Forelimb muscle (tissue), 1 donor: ENCODE measurements at regions not wholly inside any gene's neighbourhood (a gene's known extent, or its start where the extent isn't known, plus 50 kb on each side); places are given as distances from the start of the nearest gene placed in this dataset.
"Not testable (repeated sequence)": the region's sequence is repeated elsewhere in the genome, so short reads cannot be mapped to it uniquely, and the experiment has no call there.

Experiments used
- DNase-seq: peaks from one replicate; pipeline ENCODE4 v3.0.0-alpha.2; 2013; ENCODE audit warnings: low read depth

DNA sequence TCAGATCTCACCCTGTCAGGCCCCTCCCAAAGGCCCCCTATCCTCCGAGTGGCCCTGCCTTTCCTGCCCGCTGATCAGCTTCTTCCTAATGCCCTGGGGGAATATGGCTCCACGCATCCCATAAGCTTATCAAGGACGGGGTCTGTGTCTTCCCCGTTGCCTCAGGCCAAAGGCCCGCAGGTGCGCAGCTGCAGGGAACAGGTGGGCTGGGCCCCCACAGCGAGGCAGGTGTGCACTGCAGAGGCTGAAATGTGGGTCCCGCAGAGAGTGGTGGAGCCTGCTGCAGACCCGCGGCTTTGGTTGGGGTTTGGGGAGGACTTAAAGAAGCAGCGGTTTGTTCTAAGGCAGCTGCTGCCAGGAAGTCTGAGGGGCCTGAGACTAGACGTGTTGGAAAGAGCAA, 220.8 kb upstream of the TCERG1L start:
- no peak for DNase-seq

- DNase-seq, result no peak
Observed at GRCh38 chr10:131532745-131533341, 221.3 kb upstream of the TCERG1L start.

DNA sequence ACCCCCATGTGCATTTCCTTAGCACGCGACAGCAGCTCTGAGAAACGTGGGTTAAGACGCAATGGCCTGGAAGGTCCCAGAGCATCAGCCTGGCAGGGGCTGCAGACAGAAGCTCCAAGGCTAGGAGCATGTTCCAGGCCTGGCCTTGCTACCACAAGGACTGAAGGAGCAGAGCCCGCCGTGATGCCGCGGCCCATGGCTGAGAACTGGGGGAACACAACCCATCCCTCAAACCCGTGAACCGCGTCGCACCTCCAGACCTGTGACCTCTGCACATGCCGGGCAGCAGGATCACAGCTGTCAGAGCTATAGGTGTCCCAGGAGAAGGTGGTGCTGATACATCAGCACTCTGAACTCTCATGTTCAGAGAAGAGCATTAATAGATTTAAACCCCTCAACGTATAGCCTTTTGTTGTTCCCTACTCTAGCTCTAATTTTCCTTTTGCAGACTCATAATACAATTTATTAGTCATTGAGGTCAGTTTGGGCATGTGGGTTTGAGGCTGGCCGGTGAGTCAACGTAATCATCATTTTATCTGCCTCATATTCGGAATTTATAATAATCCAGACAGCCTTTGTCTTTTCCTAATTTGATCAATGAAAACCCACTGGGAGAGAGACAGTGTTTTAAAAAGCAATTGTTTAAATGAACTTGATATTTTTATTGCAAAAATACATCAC, 222.5 kb upstream of the TCERG1L start:
- DNase-seq, result no peak

DNA sequence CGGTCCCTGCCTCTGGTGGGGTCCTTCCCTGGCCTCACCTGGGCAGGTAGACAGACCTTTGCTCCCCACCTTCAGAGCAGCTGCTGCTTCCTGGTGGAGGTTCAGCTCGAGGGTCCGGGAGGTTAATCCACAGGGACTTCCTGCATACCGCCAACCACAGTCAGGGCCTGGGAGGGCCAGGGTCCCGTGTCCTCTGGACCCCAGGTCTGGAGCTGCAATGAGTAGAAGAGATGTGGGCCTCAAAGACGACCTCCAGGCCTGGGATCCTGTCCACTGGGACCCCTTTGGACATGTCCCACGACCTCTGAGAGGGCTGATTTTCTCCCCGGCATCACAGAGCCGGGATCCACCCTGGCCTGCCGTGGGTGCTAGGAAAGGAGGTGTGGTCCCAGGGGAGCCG, 223.3 kb upstream of the TCERG1L start:
- no peak for DNase-seq

GRCh38 chr10:131536676-131537075, 225.2 kb upstream of the TCERG1L start:
- no peak for DNase-seq

- peak; percentile 68 for DNase-seq
Observed at GRCh38 chr10:131537281-131537680, 225.8 kb upstream of the TCERG1L start.

DNA sequence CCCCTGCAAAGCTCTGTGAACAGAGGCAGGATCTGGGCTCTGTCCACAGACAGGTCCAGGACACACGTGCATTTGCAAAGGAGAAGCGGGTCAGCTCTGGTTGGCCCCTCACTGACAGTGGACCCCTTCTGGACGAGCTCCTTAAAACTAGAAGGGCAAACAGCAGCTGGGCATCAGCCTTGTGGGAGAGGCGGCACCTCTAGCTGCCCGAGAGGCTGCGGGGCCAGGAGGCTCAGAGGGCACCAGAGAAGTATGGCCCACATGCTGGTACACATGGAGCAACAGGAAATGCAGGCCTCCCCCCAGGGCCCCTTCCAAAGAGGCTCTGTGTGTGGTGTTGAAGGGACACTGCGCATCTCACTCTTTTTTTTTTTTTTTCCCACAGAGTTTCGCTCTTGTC, 233.0 kb upstream of the TCERG1L start:
- DNase-seq, result no peak

DNA sequence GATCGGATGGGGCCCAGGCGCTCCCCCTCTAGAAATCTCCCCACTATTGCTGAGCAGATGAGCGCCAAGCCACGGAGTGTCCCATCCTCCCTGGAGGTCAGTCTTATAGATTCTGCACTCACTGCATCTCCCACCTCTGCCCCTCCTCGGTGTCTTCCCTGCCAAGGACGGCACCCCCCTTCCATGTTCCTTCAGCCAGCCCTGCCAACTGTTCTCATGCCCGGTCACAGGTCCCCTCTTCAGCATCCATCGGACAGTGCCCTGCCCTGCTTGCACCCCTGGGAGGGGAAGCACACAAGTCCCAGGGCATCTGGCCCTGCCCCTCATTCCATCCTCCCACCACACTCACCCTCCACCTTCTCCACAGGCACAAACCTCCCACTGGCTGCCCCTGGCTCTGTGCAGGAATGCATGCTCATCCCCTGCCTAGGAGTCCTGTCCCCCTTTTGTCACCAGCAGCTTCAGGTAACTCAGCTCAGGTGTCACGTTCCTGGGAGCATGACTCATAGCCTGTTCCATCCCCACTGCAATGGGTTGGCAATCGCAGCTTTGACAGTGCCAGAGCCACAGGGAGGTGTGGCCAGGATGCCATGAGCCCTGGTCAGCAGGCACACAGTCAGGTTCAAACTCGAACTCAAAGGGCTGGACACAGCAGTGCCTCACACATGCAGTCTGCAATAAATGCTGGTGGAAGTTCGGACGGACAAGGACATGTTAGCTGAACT, 234.7 kb upstream of the TCERG1L start:
- no peak for DNase-seq

- no peak for DNase-seq
Observed at GRCh38 chr10:131547129-131547799, 235.7 kb upstream of the TCERG1L start.

- no peak for DNase-seq
Observed at GRCh38 chr10:131548176-131548575, 236.7 kb upstream of the TCERG1L start.

GRCh38 chr10:131549116-131549515, 237.6 kb upstream of the TCERG1L start:
- DNase-seq, result no peak

- no peak for DNase-seq
Observed at GRCh38 chr10:131553121-131553520, 241.6 kb upstream of the TCERG1L start.

DNA sequence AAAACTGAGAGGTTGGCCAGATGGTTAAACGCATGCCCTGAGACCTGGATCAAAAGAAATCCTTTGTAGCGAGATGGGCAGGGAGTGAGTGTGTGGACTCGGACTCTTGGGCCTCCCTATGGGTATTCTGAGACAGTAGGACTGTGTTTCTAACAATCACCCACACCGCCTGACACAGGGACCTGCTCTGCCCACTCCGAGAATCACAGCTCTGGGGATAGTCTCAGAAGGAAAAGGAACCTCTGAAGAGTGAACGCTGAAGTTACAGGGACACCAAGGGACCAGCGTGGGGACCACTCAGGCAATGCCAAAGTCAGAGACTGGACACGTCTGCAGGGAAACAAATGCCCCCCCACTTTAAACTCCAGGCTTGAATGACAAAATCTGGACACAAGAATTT, 242.1 kb upstream of the TCERG1L start:
- DNase-seq, result no peak

- DNase-seq, result no peak
Observed at GRCh38 chr10:131554821-131555220, 243.3 kb upstream of the TCERG1L start.

DNA sequence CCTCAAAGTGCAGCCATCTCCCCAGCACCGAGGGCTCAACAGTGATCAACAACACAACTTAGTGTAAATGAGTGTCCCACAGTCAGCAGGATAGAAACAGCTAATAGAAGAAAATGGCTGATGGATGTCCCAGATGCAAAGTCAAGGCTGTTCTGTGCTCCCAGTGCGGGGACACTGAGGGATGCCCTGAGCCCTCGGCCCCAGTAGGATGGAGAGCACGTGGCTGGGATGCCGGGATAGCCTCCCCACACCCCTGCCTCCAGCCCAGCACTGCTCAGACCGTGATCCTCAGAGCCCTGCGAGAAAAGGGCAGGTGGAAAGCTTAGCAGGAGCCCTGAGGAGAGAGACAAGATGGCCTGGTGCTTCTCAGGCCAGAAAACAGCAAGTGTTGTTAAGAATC, 243.9 kb upstream of the TCERG1L start:
- DNase-seq, result no peak

DNA sequence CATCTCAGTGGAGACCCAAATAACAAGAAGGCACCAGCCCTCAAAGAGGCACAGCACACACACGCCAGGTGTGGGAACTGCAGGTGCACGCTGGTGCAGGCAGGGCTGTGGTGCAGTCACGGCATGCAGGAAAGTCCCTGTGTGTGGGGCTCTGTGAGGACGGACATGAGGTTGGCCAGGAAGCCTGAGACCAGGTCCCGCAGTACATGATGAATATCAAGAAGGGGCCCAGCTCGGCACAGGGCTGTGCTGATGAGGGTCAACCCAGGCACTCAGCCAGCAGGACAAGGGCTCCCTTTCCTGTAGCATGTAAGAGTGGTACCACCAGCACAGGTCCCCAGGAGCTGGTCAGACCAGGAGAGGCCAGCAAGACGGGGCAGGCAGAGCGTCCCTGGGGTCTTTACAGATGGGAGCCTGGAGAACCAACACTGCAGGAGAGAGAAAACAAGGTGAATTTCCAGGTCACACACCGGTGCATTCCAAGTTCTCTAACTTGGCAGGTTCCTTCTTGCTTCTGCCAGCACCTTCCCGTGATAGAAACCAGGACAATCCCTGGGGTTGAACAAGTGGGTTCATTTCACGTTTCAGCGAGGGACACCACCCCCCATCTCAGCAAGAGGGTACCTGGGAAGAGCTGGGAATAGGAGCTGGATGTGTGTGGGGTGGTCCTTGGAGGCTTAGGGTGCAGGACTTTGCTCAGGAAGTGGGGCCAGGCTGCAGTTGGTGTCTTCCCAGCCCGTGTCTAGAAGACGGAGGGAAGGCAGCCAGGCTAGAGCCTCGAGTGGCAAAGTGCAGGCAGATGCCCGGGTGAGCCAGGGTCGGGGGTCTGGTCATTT, 244.8 kb upstream of the TCERG1L start:
- DNase-seq, result no peak

- DNase-seq, result no peak
Observed at GRCh38 chr10:131556897-131557495, 245.5 kb upstream of the TCERG1L start.

GRCh38 chr10:131557956-131558355, 246.4 kb upstream of the TCERG1L start:
- not testable (repeated sequence) for DNase-seq

DNA sequence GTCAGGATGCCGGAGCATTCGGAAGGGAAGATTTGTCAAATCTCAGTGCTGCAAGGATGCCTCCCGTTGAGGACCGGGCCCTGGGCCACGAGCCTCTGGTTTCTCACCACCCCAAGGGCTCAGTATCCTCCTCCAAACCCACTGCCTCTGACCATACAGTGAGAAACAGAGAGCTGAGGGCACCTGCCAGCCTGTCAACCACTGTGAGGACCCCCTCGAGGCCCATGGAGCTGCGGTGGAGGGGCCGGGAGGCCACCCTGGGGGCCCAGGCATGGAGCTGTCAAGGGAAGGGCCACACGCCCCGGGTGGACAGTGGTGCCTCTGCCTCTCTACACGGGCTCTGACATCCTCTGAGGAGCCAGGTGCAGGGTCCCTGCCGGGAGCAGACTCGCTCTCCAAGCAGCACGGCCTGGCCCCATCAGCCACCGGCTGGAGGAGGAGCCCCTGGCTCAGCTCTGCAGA, 248.0 kb upstream of the TCERG1L start:
- no peak for DNase-seq

DNA sequence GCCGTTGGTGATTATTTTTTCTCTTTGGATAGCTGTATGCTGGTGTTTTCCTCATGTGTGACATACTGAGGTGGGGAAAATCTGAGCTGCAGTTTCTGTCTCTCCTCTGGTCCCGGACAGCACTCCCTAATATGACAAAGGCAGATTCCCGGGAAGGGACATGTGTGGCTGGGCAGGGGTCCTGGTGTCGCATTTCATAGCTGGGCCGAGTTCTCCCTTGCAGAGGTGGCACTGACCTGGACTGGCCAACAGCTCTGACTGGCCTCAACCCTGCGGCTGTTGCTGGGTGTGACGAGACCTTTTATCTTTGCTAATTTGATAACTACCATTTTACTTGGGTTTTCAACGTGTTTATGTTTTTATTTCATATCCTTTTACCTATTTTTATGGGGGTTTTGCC, 248.6 kb upstream of the TCERG1L start:
- no peak for DNase-seq

GRCh38 chr10:131560706-131561355, 249.3 kb upstream of the TCERG1L start:
- no peak for DNase-seq
